ENCODE measurements at regions not wholly inside any gene's neighbourhood (a gene's known extent, or its start where the extent isn't known, plus 50 kb on each side); places are given as distances from the start of the nearest gene placed in this dataset.

DNA sequence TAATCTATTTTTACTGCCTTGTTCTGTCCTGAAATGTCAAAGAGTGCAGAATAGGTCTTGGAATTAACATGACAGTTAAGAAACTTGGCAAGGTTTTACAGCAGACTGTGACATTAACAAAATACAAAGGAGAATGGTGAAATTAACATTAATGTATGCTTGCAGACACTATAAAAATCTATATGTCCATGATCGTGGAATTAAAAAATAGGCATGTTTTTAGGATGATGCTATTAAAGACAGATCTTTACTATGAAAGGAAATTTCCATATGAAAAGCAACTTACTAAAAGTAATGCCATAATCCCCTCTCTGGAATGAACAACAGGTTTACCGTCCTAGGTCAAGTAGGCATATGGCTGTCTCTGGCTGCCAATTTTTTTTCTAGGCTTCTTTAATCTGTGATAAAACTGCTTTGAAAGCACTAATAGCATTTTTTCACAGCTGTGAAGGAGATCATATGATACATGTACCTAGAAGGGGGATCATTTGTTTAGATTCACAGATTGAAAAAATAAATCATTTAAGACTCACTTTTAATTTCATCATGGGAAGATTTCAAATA, 291.5 kb downstream of the ZNF536 start:
- TF ChIP-seq, protein P1, sequence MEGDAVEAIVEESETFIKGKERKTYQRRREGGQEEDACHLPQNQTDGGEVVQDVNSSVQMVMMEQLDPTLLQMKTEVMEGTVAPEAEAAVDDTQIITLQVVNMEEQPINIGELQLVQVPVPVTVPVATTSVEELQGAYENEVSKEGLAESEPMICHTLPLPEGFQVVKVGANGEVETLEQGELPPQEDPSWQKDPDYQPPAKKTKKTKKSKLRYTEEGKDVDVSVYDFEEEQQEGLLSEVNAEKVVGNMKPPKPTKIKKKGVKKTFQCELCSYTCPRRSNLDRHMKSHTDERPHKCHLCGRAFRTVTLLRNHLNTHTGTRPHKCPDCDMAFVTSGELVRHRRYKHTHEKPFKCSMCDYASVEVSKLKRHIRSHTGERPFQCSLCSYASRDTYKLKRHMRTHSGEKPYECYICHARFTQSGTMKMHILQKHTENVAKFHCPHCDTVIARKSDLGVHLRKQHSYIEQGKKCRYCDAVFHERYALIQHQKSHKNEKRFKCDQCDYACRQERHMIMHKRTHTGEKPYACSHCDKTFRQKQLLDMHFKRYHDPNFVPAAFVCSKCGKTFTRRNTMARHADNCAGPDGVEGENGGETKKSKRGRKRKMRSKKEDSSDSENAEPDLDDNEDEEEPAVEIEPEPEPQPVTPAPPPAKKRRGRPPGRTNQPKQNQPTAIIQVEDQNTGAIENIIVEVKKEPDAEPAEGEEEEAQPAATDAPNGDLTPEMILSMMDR (IDR thresholded peaks at IDR 0.05; ENCODE audit: low read depth, low read length) = no peak
- Histone ChIP-seq H3K36me3 (no peaks in the 10 kb centered on the region), H3K27me3 (peaks cover 12% of the 10 kb centered on the region), H3K4me3 (no peak overlapping the region), H3K9me3 (ENCODE audit: low read depth) (no peaks in the 10 kb centered on the region), H3K4me1 (ENCODE audit: low read depth) (no peaks in the 10 kb centered on the region), H3K27ac (no peak overlapping the region)
- DNase-seq (ENCODE audit: low read depth in 1 of 2, low spot score in 1 of 2) = no peak

DNA sequence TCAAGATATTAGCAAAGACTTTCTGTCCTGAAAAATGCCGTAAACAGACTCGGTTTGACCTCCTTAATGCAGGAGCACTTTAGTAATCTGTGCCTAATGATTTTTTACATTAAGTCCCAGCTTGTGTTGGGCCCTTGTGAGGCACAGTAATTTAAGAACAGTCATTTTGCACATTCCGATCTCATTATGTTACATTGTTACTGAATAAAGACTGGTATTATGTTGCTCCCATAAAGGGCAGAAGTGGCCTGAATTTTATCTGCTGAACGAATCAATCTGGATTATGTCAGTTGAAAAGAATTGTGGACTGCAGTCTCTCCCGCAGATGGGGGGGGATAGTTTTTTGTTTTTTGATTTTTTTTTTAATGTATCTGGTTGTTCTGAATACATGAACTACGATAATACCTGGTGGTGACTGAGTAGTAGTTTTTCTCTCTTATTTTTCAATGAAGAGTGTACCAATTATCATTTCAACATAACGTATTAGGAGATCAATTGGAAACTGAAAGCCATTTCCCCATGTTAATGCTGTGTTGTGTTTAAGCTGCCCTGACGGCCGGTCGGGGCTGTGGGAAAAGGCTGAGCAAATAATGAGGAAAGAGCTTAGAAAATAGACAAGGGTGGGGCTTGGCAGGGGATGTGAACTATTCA, 290.2 kb downstream of the ZNF536 start:
- DNase-seq (ENCODE audit: low read depth in 1 of 2, low spot score in 1 of 2) = no peak
- no peaks in the 10 kb centered on the region for H3K36me3 ChIP-seq
- TF ChIP-seq, protein P1 (IDR thresholded peaks at IDR 0.05; ENCODE audit: low read depth, low read length) = no peak
- no peak overlapping the region for H3K27ac ChIP-seq
- H3K4me1 ChIP-seq (ENCODE audit: low read depth) = no peaks in the 10 kb centered on the region
- peaks cover 6% of the 10 kb centered on the region for H3K27me3 ChIP-seq
- no peaks in the 10 kb centered on the region for H3K9me3 ChIP-seq (ENCODE audit: low read depth)
- H3K4me3 ChIP-seq = no peak overlapping the region

DNA sequence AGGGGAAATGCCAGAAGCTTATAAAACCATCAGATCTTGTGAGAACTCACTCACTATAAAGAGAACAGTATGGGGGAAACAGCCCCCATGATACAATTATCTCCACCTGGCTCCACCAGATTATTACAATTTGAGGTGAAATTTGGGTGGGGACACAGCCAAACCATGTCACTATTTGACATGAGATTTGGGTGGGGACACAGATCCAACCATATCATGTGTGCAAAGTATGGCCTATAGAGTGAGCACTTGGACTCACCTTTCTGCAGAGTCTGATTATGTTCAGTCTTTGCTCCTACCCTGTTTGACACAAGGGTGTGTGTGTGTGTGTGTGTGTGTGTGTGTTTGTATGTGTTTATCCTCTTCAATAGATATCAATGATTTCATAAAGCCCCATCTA, 287.5 kb downstream of the ZNF536 start:
- Histone ChIP-seq H3K27ac (no peak overlapping the region), H3K27me3 (peaks cover 20% of the 10 kb centered on the region), H3K9me3 (ENCODE audit: low read depth) (no peaks in the 10 kb centered on the region), H3K4me1 (ENCODE audit: low read depth) (no peaks in the 10 kb centered on the region), H3K36me3 (no peaks in the 10 kb centered on the region), H3K4me3 (no peak overlapping the region)
- TF ChIP-seq, protein P1 (IDR thresholded peaks at IDR 0.05; ENCODE audit: low read depth, low read length) = no peak
- DNase-seq (ENCODE audit: low read depth in 1 of 2, low spot score in 1 of 2) = no peak

DNA sequence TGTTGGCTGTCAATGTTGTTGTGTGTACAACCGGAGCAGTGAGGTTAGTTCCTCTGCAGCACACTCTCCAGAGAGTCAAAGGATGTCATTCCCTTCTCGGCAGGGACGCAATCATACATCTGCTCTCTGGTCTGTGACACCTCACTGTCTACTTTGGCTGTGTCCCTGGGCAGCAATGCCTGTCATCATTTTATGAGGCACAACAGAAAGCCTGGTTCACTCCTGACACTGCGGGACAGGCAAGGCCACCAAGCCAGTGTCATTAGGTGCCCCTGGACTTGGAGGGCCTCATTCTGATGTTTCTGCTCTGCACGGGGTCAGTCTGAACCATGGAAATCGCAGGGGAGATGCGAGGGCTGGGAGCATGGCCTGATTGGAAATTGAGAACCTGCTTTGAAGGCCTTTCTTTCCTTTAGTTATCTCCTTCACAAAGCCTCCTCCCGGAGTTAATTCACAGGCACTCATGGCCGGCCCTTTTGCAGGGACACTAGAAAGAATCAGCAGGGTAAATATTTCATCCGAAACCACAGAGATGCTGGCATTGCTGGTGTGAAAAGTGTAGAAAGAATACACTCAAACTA, 284.4 kb downstream of the ZNF536 start:
- H3K27ac ChIP-seq = no peak overlapping the region
- no peak for DNase-seq (ENCODE audit: low read depth in 1 of 2, low spot score in 1 of 2)
- TF ChIP-seq, protein P1 (IDR thresholded peaks at IDR 0.05; ENCODE audit: low read depth, low read length) = no peak

DNA sequence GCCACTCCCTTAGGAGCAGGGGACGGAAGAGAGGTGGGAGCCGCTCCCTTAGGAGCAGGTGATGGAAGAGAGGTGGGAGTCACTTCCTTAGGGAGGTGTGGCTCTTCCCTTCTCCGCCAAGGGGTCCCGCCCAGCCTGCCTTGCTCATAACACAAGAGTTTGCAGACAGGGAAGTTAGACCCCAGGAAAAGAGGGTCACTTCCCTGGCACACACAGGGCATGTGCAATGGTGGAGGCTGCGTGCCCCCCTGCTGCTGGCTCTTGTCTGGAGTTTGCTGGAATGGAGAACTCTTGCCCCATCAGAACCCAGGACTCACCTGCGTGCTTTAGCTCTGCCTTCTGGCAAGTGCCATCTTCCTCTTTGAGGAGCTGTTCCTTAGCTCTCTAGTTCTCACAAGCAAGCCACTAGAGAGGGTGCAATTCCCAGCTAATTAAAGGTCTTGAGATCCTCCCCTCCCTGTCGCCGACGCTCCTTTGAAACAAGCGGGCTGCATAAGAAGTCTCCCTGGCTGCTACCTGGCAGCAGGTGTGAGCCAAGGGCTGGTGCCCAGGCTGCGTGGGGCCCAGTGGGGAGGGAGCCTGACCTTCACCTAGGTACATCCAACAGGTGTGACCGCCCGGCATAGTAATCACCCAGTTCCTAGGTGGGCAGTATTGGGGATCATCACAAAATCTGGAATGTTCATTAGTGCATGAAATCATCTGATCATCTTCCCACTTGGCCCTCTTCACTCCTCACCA, 281.6 kb downstream of the ZNF536 start:
- no peaks in the 10 kb centered on the region for H3K36me3 ChIP-seq
- H3K9me3 ChIP-seq (ENCODE audit: low read depth) = no peaks in the 10 kb centered on the region
- no peaks in the 10 kb centered on the region for H3K4me1 ChIP-seq (ENCODE audit: low read depth)
- peaks cover 30% of the 10 kb centered on the region for H3K27me3 ChIP-seq
- no peak overlapping the region for H3K4me3 ChIP-seq
- TF ChIP-seq, protein P1 (IDR thresholded peaks at IDR 0.05; ENCODE audit: low read depth, low read length) = no peak
- DNase-seq (ENCODE audit: low read depth in 1 of 2, low spot score in 1 of 2) = no peak
- H3K27ac ChIP-seq = no peak overlapping the region

More for the DNA sequence above, 284.4 kb downstream of the ZNF536 start:
- Histone ChIP-seq H3K4me1 (ENCODE audit: low read depth) (no peaks in the 10 kb centered on the region), H3K36me3 (no peaks in the 10 kb centered on the region), H3K4me3 (no peak overlapping the region), H3K27me3 (peaks cover 26% of the 10 kb centered on the region), H3K9me3 (ENCODE audit: low read depth) (no peaks in the 10 kb centered on the region)
